ENCODE measurements at regions not wholly inside any gene's neighbourhood (a gene's known extent, or its start where the extent isn't known, plus 50 kb on each side); places are given as distances from the start of the nearest gene placed in this dataset.
A peak's percentile ranks its signal among the peaks of the same experiment; 100 is the strongest.

DNA sequence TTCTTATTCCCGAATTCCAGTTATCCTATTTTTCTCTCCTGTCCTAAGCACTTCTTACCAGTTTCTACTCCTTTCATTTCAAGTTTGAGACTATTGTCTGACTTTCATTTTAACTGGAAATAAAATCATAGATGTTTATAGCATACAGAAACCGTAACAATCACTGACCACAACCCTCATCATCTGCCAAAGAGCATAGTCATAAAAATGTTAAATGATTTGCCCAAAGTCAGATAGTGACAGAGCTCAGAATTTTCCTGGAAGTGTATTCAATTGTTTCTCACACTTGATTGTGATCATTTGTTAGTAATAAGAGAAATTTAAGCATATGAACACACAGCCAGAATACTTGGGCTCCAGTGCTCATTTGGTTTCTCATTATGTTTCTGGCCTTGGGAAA is 250.5 kb upstream of the PCDH15 start:
- H3K36me3 ChIP-seq, result no peaks in the 10 kb centered on the region
- no peaks in the 10 kb centered on the region for H3K9me3 ChIP-seq (ENCODE audit: low read depth)
- Mint-ChIP-seq H3K36me3 (no peaks in the 10 kb centered on the region), H3K9me3 (no peaks in the 10 kb centered on the region), H3K27me3 (ENCODE audit: insufficient read depth, low read depth) (no peaks in the 10 kb centered on the region), H3K4me3 (no peak overlapping the region), H3K4me1 (peaks cover 8% of the 10 kb centered on the region), H3K27ac (no peak overlapping the region)
- H4K20me1 ChIP-seq (ENCODE audit: low read depth), result no peaks in the 10 kb centered on the region
- no peak overlapping the region for H3K4me2 ChIP-seq
- H2AFZ ChIP-seq (replicated peaks), result no peak overlapping the region
- no peak overlapping the region for H3K27ac ChIP-seq
- no peaks in the 10 kb centered on the region for H3K79me2 ChIP-seq (ENCODE audit: low read depth)
- H3K9ac ChIP-seq, result no peak overlapping the region
- TF ChIP-seq EZH2 (IDR thresholded peaks at IDR 0.05) (no peak), EZH2phosphoT487 (IDR thresholded peaks at IDR 0.05) (no peak)
- H3K4me3 ChIP-seq, result no peak overlapping the region
- DNase-seq (ENCODE audit: low spot score), result no peak
- H3K4me1 ChIP-seq, result no peaks in the 10 kb centered on the region
- H3F3A ChIP-seq (ENCODE audit: low read depth), result no peaks in the 10 kb centered on the region
- H3K27me3 ChIP-seq, result no peaks in the 10 kb centered on the region

GRCh38 chr10:55048830-55049498 is 247.9 kb upstream of the PCDH15 start:
- no peaks in the 10 kb centered on the region for H4K20me1 ChIP-seq (ENCODE audit: low read depth)
- no peak overlapping the region for H3K27ac Mint-ChIP-seq
- peaks cover 8% of the 10 kb centered on the region for H3K4me1 Mint-ChIP-seq
- H3K9ac ChIP-seq, result no peak overlapping the region
- DNase-seq (ENCODE audit: low spot score), result peak; percentile 5
- H3K79me2 ChIP-seq (ENCODE audit: low read depth), result no peaks in the 10 kb centered on the region
- H3K9me3 ChIP-seq (ENCODE audit: low read depth), result no peaks in the 10 kb centered on the region
- no peaks in the 10 kb centered on the region for H3K27me3 Mint-ChIP-seq (ENCODE audit: insufficient read depth, low read depth)
- TF ChIP-seq EZH2phosphoT487 (IDR thresholded peaks at IDR 0.05), result no peak
- TF ChIP-seq EZH2 (IDR thresholded peaks at IDR 0.05), result no peak
- no peaks in the 10 kb centered on the region for H3K36me3 Mint-ChIP-seq
- no peak overlapping the region for H3K4me3 ChIP-seq
- H3K36me3 ChIP-seq, result no peaks in the 10 kb centered on the region
- no peaks in the 10 kb centered on the region for H3K27me3 ChIP-seq
- no peaks in the 10 kb centered on the region for H3F3A ChIP-seq (ENCODE audit: low read depth)
- H2AFZ ChIP-seq (replicated peaks), result no peak overlapping the region
- H3K9me3 Mint-ChIP-seq, result no peaks in the 10 kb centered on the region
- H3K4me3 Mint-ChIP-seq, result no peak overlapping the region
- no peaks in the 10 kb centered on the region for H3K4me1 ChIP-seq
- H3K4me2 ChIP-seq, result no peak overlapping the region
- H3K27ac ChIP-seq, result no peak overlapping the region

DNA sequence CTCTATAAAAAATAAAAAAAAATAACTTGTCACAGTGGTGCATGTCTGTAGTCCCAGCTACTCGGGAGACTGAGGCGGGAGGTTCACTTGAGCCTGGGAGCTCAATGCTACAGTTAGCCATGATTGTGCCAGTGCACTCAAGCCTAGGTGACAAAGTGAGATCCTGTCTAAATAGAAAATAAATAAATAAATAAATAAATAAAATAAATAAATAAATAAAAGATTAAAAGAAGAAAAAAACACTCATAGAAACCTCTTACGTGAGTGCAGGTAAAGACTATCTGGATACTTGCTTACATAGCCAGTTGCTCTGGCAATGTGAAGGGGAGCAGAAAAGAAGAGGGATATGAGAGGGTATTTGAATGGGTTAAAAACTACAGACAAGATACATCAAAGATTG is 242.5 kb upstream of the PCDH15 start:
- no peaks in the 10 kb centered on the region for H3F3A ChIP-seq (ENCODE audit: low read depth)
- no peaks in the 10 kb centered on the region for H3K36me3 Mint-ChIP-seq
- no peaks in the 10 kb centered on the region for H3K79me2 ChIP-seq (ENCODE audit: low read depth)
- H3K9me3 ChIP-seq (ENCODE audit: low read depth), result no peaks in the 10 kb centered on the region
- H3K27ac ChIP-seq, result no peak overlapping the region
- H4K20me1 ChIP-seq (ENCODE audit: low read depth), result no peaks in the 10 kb centered on the region
- H3K9ac ChIP-seq, result no peak overlapping the region
- no peaks in the 10 kb centered on the region for H3K27me3 ChIP-seq
- no peaks in the 10 kb centered on the region for H3K9me3 Mint-ChIP-seq
- no peak overlapping the region for H3K27ac Mint-ChIP-seq
- no peaks in the 10 kb centered on the region for H3K4me1 Mint-ChIP-seq
- H3K4me3 Mint-ChIP-seq, result no peak overlapping the region
- H3K4me2 ChIP-seq, result no peak overlapping the region
- H3K4me3 ChIP-seq, result no peak overlapping the region
- H2AFZ ChIP-seq (replicated peaks), result no peak overlapping the region
- H3K4me1 ChIP-seq, result no peaks in the 10 kb centered on the region
- no peaks in the 10 kb centered on the region for H3K36me3 ChIP-seq
- TF ChIP-seq EZH2phosphoT487 (IDR thresholded peaks at IDR 0.05), result no peak
- no peak for TF ChIP-seq EZH2 (IDR thresholded peaks at IDR 0.05)
- TF ChIP-seq, protein P1, sequence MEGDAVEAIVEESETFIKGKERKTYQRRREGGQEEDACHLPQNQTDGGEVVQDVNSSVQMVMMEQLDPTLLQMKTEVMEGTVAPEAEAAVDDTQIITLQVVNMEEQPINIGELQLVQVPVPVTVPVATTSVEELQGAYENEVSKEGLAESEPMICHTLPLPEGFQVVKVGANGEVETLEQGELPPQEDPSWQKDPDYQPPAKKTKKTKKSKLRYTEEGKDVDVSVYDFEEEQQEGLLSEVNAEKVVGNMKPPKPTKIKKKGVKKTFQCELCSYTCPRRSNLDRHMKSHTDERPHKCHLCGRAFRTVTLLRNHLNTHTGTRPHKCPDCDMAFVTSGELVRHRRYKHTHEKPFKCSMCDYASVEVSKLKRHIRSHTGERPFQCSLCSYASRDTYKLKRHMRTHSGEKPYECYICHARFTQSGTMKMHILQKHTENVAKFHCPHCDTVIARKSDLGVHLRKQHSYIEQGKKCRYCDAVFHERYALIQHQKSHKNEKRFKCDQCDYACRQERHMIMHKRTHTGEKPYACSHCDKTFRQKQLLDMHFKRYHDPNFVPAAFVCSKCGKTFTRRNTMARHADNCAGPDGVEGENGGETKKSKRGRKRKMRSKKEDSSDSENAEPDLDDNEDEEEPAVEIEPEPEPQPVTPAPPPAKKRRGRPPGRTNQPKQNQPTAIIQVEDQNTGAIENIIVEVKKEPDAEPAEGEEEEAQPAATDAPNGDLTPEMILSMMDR (IDR thresholded peaks at IDR 0.05), result no peak
- DNase-seq (ENCODE audit: low spot score), result no peak
- H3K27me3 Mint-ChIP-seq (ENCODE audit: insufficient read depth, low read depth), result no peaks in the 10 kb centered on the region

- Mint-ChIP-seq H3K36me3 (no peaks in the 10 kb centered on the region), H3K27ac (no peak overlapping the region), H3K9me3 (peaks cover 11% of the 10 kb centered on the region), H3K4me1 (no peaks in the 10 kb centered on the region), H3K27me3 (ENCODE audit: insufficient read depth, low read depth) (no peaks in the 10 kb centered on the region), H3K4me3 (no peak overlapping the region)
- H3K9me3 ChIP-seq (ENCODE audit: low read depth), result no peaks in the 10 kb centered on the region
- H4K20me1 ChIP-seq (ENCODE audit: low read depth), result no peaks in the 10 kb centered on the region
- no peak for DNase-seq (ENCODE audit: low spot score)
- TF ChIP-seq EZH2phosphoT487 (IDR thresholded peaks at IDR 0.05) (no peak), EZH2 (IDR thresholded peaks at IDR 0.05) (no peak)
- TF ChIP-seq, protein P1 (IDR thresholded peaks at IDR 0.05), result no peak
- H3K79me2 ChIP-seq (ENCODE audit: low read depth), result no peaks in the 10 kb centered on the region
- H3F3A ChIP-seq (ENCODE audit: low read depth), result no peaks in the 10 kb centered on the region
- H3K27ac ChIP-seq, result no peak overlapping the region
- H2AFZ ChIP-seq (replicated peaks), result no peak overlapping the region
- no peak overlapping the region for H3K4me2 ChIP-seq
- H3K4me1 ChIP-seq, result peaks cover 15% of the 10 kb centered on the region
- H3K36me3 ChIP-seq, result no peaks in the 10 kb centered on the region
- no peaks in the 10 kb centered on the region for H3K27me3 ChIP-seq
- H3K4me3 ChIP-seq, result no peak overlapping the region
- H3K9ac ChIP-seq, result no peak overlapping the region
Observed at GRCh38 chr10:55033061-55033460, 232.0 kb upstream of the PCDH15 start.

Measured in neural progenitor cell (in vitro differentiated cells).